ENCODE measurements at regions not wholly inside any gene's neighbourhood (a gene's known extent, or its start where the extent isn't known, plus 50 kb on each side); places are given as distances from the start of the nearest gene placed in this dataset.
"Not testable (repeated sequence)": the region's sequence is repeated elsewhere in the genome, so short reads cannot be mapped to it uniquely, and the experiment has no call there.

DNA sequence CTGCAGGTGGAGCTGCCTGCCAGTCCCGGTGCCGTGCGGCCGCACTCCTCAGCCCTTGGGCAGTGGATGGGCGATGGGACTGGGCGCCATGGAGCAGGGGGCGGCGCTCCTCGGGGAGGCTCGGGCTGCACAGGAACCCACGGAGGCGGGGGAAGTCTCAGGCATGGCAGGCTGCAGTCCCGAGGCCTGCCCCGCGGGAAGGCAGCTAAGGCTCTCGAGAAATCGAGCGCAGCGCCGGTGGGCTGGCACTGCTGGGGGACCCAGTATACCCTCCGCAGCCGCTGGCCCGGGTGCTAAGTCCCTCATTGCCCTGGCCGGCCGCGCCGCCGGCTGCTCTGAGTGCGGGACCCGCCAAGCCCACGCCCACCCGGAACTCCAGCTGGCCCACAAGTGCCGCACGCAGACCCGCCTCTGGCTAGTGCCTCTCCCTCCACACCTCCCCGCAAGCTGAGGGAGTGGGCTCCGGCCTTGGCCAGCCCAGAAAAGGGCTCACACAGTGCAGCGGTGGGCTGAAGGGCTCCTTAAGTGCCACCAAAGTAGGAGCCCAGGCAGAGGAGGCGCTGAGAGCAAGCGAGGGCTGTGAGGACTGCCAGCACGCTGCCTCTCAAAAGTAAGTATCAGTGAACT is 875.8 kb downstream of the LRFN5 start:
- H3K27me3 ChIP-seq (ENCODE audit: control insufficient read depth, insufficient read depth, low read length); H3K36me3 ChIP-seq (replicated peaks; ENCODE audit: control insufficient read depth, insufficient read depth, low read length); H3K4me3 ChIP-seq (ENCODE audit: insufficient read depth, low read depth, low read length); DNase-seq: not testable (repeated sequence)

DNA sequence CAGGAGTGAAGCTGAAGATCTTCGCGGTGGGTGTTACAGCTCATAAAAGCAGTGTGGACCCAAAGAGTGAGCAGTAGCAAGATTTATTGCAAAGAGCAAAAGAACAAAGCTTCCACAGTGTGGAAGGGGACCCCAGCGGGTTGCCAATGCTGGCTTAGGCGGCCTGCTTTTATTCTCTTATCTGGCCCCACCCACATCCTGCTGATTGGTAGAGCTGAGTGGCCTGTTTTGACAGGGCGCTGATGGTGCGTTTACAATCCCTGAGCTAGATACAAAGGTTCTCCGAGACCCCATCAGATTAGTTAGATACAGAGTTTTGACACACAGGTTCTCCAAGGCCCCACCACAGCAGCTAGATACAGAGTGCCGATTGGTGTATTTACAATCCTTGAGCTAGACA is 875.0 kb downstream of the LRFN5 start:
- not testable (repeated sequence) for H3K36me3 ChIP-seq (replicated peaks; ENCODE audit: control insufficient read depth, insufficient read depth, low read length); H3K4me3 ChIP-seq (ENCODE audit: insufficient read depth, low read depth, low read length); DNase-seq; H3K27me3 ChIP-seq (ENCODE audit: control insufficient read depth, insufficient read depth, low read length)

DNA sequence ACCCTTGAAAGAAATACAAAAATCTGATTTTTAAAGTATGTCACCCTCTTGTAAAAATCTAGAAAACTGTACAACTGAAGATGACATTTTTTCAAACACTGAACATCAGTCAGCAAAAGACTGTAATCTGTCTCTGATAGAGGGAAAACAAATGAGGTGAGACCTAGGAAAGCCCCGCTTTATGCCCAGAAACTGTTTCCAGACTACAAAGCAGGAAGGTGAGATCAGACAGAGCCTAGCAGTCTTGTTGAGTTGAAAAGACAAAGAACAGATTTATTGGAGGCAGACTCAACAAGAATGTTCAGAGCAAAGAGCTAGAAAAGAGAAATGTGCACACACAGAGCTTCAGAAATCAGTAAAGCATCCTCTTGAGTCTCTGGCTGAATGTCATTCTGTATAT is 873.6 kb downstream of the LRFN5 start:
- DNase-seq, result no peak
- H3K27me3 ChIP-seq (ENCODE audit: control insufficient read depth, insufficient read depth, low read length), result no peaks in the 10 kb centered on the region
- H3K36me3 ChIP-seq (replicated peaks; ENCODE audit: control insufficient read depth, insufficient read depth, low read length), result no peaks in the 10 kb centered on the region
- H3K4me3 ChIP-seq (ENCODE audit: insufficient read depth, low read depth, low read length), result no peak overlapping the region

- no peak overlapping the region for H3K4me3 ChIP-seq (ENCODE audit: insufficient read depth, low read depth, low read length)
- H3K27me3 ChIP-seq (ENCODE audit: control insufficient read depth, insufficient read depth, low read length), result no peaks in the 10 kb centered on the region
- no peaks in the 10 kb centered on the region for H3K36me3 ChIP-seq (replicated peaks; ENCODE audit: control insufficient read depth, insufficient read depth, low read length)
- peak; percentile 11 for DNase-seq
These were observed 868.6 kb downstream of the LRFN5 start for GRCh38 chr14:42475289-42475688.

DNA sequence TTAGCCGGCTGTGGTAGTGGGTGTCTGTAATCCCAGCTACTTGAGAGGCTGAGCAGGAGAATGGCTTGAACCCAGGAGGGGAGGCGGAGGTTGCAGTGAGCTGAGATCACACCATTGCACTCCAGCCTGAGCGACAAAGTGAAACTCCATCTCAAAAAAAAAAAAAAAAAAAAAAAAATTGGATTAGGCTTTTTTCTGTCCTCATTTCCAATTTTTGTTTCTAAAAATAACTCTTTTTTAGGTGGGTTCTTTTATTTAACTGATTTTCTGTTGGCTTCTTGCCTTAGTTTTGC is 863.7 kb downstream of the LRFN5 start:
- H3K4me3 ChIP-seq (ENCODE audit: insufficient read depth, low read depth, low read length), result no peak overlapping the region
- H3K36me3 ChIP-seq (replicated peaks; ENCODE audit: control insufficient read depth, insufficient read depth, low read length), result no peaks in the 10 kb centered on the region
- DNase-seq, result no peak
- H3K27me3 ChIP-seq (ENCODE audit: control insufficient read depth, insufficient read depth, low read length), result no peaks in the 10 kb centered on the region

DNA sequence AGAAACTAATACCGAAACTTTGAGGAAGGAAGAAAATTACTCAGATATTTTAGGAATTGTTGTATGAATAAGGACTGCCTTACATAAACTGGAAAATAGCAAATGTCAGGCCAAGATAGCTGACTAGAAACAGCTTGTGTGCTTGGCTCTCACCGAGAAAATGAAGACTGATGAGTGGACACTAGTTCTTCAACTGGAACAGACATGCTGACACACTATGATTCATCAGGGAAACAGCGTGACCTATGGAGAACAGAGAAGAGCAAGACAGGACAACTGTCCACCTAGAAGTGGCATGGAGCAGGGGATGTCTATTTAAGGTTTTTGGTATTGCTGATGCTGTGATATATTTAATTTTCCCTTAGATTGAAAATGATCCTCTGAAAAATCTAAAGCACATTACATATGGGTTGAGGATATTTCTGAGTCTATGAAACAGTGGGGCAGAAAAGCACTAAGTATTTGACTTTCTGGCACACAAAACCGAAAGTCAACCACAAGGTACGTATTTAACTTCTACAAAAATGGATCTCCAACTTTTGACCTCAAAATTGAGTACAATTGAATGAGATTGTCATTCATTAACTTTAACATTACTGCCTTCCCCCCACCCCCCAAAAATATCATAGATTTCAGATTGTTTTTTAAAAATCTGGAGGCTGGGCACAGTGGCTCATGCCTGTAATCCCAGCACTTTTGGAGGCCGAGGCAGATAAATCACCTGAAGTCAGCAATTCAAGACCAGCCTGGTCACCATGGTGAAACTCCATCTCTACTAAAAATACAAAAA is 863.2 kb downstream of the LRFN5 start:
- no peaks in the 10 kb centered on the region for H3K36me3 ChIP-seq (replicated peaks; ENCODE audit: control insufficient read depth, insufficient read depth, low read length)
- no peaks in the 10 kb centered on the region for H3K27me3 ChIP-seq (ENCODE audit: control insufficient read depth, insufficient read depth, low read length)
- DNase-seq, result no peak
- H3K4me3 ChIP-seq (ENCODE audit: insufficient read depth, low read depth, low read length), result no peak overlapping the region

DNA sequence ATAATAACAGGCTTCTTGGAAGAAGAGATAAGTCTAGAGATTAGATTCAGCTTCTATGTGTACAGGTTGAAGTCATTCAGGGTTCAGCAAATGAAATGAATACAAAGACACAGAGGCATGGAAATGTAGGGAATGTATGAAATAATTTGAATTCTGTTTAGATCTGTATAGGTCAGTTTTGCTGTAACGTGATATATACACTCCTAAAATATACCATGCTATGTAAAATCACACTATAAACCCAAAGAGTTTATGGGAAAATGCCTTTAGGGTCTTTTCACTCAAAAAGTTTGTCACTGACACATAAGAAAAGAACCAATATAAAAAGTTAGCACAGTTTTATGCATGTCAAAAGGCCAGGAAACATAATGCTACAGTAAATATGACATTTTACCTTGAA is 854.0 kb downstream of the LRFN5 start:
- H3K4me3 ChIP-seq (ENCODE audit: insufficient read depth, low read depth, low read length), result no peak overlapping the region
- no peak for DNase-seq
- no peaks in the 10 kb centered on the region for H3K27me3 ChIP-seq (ENCODE audit: control insufficient read depth, insufficient read depth, low read length)
- no peaks in the 10 kb centered on the region for H3K36me3 ChIP-seq (replicated peaks; ENCODE audit: control insufficient read depth, insufficient read depth, low read length)

GRCh38 chr14:42459171-42459685 is 852.6 kb downstream of the LRFN5 start:
- Histone ChIP-seq H3K4me3 (ENCODE audit: insufficient read depth, low read depth, low read length) (no peak overlapping the region), H3K36me3 (replicated peaks; ENCODE audit: control insufficient read depth, insufficient read depth, low read length) (no peaks in the 10 kb centered on the region), H3K27me3 (ENCODE audit: control insufficient read depth, insufficient read depth, low read length) (no peaks in the 10 kb centered on the region)
- no peak for DNase-seq

GRCh38 chr14:42441615-42442014 is 834.9 kb downstream of the LRFN5 start:
- Histone ChIP-seq H3K27me3 (ENCODE audit: control insufficient read depth, insufficient read depth, low read length) (no peaks in the 10 kb centered on the region), H3K36me3 (replicated peaks; ENCODE audit: control insufficient read depth, insufficient read depth, low read length) (no peaks in the 10 kb centered on the region), H3K4me3 (ENCODE audit: insufficient read depth, low read depth, low read length) (no peak overlapping the region)
- DNase-seq, result no peak

DNA sequence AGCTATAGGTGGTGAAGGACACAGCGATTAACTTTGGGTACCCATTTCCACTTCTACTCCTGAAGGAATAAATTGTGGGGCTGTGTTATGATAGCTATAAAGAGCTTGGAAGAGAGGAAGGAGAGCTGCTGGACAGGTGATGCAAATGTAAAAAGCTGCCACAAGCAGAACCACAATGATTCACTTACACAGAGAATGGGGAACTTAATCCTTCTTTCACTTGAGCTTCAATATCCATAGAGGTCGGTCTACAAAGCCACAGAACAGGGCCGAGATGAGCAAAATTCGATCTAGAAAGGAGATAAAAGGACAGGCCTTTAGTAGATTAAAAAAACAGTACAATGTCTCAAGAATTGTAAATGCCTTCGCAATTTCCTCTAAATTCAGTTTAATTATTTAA is 831.1 kb downstream of the LRFN5 start:
- H3K4me3 ChIP-seq (ENCODE audit: insufficient read depth, low read depth, low read length), result no peak overlapping the region
- DNase-seq, result no peak
- H3K27me3 ChIP-seq (ENCODE audit: control insufficient read depth, insufficient read depth, low read length), result no peaks in the 10 kb centered on the region
- no peaks in the 10 kb centered on the region for H3K36me3 ChIP-seq (replicated peaks; ENCODE audit: control insufficient read depth, insufficient read depth, low read length)

DNA sequence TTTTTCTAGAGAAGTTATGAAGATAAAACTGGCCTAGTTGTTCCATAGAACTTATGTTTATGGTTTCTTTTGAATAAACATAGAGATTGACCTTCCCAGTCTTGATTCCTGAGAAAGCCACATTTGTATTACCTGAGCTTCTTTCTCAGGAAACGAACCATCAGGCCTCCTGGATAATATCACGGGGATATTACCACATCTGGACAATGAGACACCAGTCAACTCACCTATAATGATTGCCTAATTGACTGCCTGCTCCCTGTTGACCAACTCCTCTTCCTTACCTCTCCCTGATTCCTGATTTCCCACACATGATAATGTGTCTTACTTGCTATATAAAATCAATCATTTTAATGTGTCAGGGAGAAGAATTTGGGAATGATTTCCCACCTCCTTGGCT is 822.7 kb downstream of the LRFN5 start:
- Histone ChIP-seq H3K27me3 (ENCODE audit: control insufficient read depth, insufficient read depth, low read length) (no peaks in the 10 kb centered on the region), H3K36me3 (replicated peaks; ENCODE audit: control insufficient read depth, insufficient read depth, low read length) (no peaks in the 10 kb centered on the region), H3K4me3 (ENCODE audit: insufficient read depth, low read depth, low read length) (no peak overlapping the region)
- DNase-seq, result no peak

GRCh38 chr14:42428996-42429395 is 822.3 kb downstream of the LRFN5 start:
- H3K36me3 ChIP-seq (replicated peaks; ENCODE audit: control insufficient read depth, insufficient read depth, low read length), result no peaks in the 10 kb centered on the region
- no peaks in the 10 kb centered on the region for H3K27me3 ChIP-seq (ENCODE audit: control insufficient read depth, insufficient read depth, low read length)
- H3K4me3 ChIP-seq (ENCODE audit: insufficient read depth, low read depth, low read length), result no peak overlapping the region
- no peak for DNase-seq

- Histone ChIP-seq H3K4me3 (ENCODE audit: insufficient read depth, low read depth, low read length) (no peak overlapping the region), H3K27me3 (ENCODE audit: control insufficient read depth, insufficient read depth, low read length) (no peaks in the 10 kb centered on the region), H3K36me3 (replicated peaks; ENCODE audit: control insufficient read depth, insufficient read depth, low read length) (no peaks in the 10 kb centered on the region)
- DNase-seq, result no peak
These were observed 817.8 kb downstream of the LRFN5 start for GRCh38 chr14:42424501-42424900.

DNA sequence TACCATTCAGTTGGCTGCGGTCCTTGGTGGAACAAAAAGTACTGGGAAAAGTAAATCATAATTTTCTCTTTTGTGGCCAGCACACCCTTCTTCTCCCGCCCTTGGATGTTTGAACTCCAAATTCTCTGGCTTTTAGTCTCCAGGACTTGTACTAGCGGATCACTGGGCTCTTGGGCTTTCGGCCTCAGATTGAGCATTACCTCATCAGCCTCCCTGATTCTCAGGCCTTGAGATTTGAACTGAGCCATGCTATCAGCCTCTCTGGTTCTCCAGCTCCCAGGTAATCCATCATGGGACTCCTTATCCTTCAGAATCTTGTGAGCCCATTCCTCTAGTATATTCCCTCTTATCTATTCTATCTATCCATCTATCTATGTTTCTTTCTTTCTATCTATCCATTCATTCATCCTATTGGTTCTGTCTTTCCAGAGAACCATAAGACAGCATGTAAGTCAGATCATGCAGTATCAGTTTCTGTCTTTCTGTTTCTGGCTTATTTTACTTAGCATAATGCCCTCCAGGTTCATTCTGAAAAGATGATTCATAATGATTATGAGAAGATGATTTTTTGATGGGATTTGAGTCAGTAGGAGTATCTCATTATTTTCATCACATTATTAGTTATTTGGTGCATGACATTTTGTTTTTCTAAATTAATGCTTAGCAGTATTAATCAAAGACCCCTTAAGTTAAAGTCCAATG is 814.9 kb downstream of the LRFN5 start:
- no peak for DNase-seq
- Histone ChIP-seq H3K36me3 (replicated peaks; ENCODE audit: control insufficient read depth, insufficient read depth, low read length) (no peaks in the 10 kb centered on the region), H3K27me3 (ENCODE audit: control insufficient read depth, insufficient read depth, low read length) (no peaks in the 10 kb centered on the region), H3K4me3 (ENCODE audit: insufficient read depth, low read depth, low read length) (no peak overlapping the region)

DNA sequence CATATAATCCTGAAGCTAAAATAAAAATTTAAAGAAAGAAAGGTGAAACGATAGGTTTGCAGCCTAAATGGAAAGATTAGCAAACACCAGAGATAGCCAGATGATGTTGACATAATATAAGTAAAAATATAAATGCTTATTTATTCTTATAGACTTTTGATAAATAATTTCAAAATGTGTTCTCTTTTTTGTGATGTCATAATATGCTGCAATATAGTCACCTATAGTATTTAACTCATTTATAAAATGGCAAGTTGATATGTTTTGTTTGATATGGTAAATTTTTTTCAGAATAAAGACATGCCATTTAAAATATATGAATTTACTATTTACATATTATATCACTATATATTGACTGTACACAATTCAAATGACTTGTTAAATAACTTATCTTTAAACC is 813.4 kb downstream of the LRFN5 start:
- H3K36me3 ChIP-seq (replicated peaks; ENCODE audit: control insufficient read depth, insufficient read depth, low read length), result no peaks in the 10 kb centered on the region
- DNase-seq, result no peak
- H3K27me3 ChIP-seq (ENCODE audit: control insufficient read depth, insufficient read depth, low read length), result no peaks in the 10 kb centered on the region

More for the DNA sequence above, 813.4 kb downstream of the LRFN5 start:
- H3K4me3 ChIP-seq (ENCODE audit: insufficient read depth, low read depth, low read length), result no peak overlapping the region

Measured in H7 (cell line).